ENCODE measurements at regions not wholly inside any gene's neighbourhood (a gene's known extent, or its start where the extent isn't known, plus 50 kb on each side); places are given as distances from the start of the nearest gene placed in this dataset.
"Not testable (repeated sequence)": the region's sequence is repeated elsewhere in the genome, so short reads cannot be mapped to it uniquely, and the experiment has no call there.

- H3K27ac Mint-ChIP-seq (ENCODE audit: unreplicated experiment) = no peak overlapping the region
- DNase-seq = no peak
- no peak overlapping the region for H3K4me3 Mint-ChIP-seq (ENCODE audit: unreplicated experiment)
- H3K9me3 Mint-ChIP-seq (ENCODE audit: unreplicated experiment) = no peaks in the 10 kb centered on the region
- no peaks in the 10 kb centered on the region for H3K36me3 Mint-ChIP-seq (ENCODE audit: unreplicated experiment)
- TF ChIP-seq CTCF (IDR thresholded peaks at IDR 0.05; ENCODE audit: partially characterized antibody, unreplicated experiment) = no peak
- peaks cover 4% of the 10 kb centered on the region for H3K27me3 Mint-ChIP-seq (ENCODE audit: unreplicated experiment)
- peaks cover 3% of the 10 kb centered on the region for H3K4me1 Mint-ChIP-seq (ENCODE audit: low read depth, unreplicated experiment)
These were observed 297.0 kb upstream of the AUTS2 start for GRCh38 chr7:69301253-69301652.

- Mint-ChIP-seq H3K27me3 (ENCODE audit: unreplicated experiment) (no peaks in the 10 kb centered on the region), H3K36me3 (ENCODE audit: unreplicated experiment) (peaks cover 5% of the 10 kb centered on the region), H3K4me3 (ENCODE audit: unreplicated experiment) (no peak overlapping the region), H3K27ac (ENCODE audit: unreplicated experiment) (no peak overlapping the region), H3K4me1 (ENCODE audit: low read depth, unreplicated experiment) (no peaks in the 10 kb centered on the region), H3K9me3 (ENCODE audit: unreplicated experiment) (no peaks in the 10 kb centered on the region)
- TF ChIP-seq CTCF (IDR thresholded peaks at IDR 0.05; ENCODE audit: partially characterized antibody, unreplicated experiment) = no peak
- DNase-seq = no peak
These were observed 288.7 kb upstream of the AUTS2 start for GRCh38 chr7:69309601-69310000.

GRCh38 chr7:69311489-69311888 is 286.8 kb upstream of the AUTS2 start:
- H3K4me1 Mint-ChIP-seq (ENCODE audit: low read depth, unreplicated experiment) = no peaks in the 10 kb centered on the region
- no peak overlapping the region for H3K27ac Mint-ChIP-seq (ENCODE audit: unreplicated experiment)
- H3K9me3 Mint-ChIP-seq (ENCODE audit: unreplicated experiment) = no peaks in the 10 kb centered on the region
- no peaks in the 10 kb centered on the region for H3K27me3 Mint-ChIP-seq (ENCODE audit: unreplicated experiment)
- no peak for DNase-seq
- H3K4me3 Mint-ChIP-seq (ENCODE audit: unreplicated experiment) = no peak overlapping the region
- TF ChIP-seq CTCF (IDR thresholded peaks at IDR 0.05; ENCODE audit: partially characterized antibody, unreplicated experiment) = no peak
- H3K36me3 Mint-ChIP-seq (ENCODE audit: unreplicated experiment) = peaks cover 5% of the 10 kb centered on the region

- not testable (repeated sequence) for H3K27me3 Mint-ChIP-seq (ENCODE audit: unreplicated experiment); H3K4me1 Mint-ChIP-seq (ENCODE audit: low read depth, unreplicated experiment); H3K9me3 Mint-ChIP-seq (ENCODE audit: unreplicated experiment); H3K4me3 Mint-ChIP-seq (ENCODE audit: unreplicated experiment); DNase-seq; H3K27ac Mint-ChIP-seq (ENCODE audit: unreplicated experiment); H3K36me3 Mint-ChIP-seq (ENCODE audit: unreplicated experiment)
These were observed 284.4 kb upstream of the AUTS2 start for GRCh38 chr7:69313852-69314251.

- H3K4me3 Mint-ChIP-seq (ENCODE audit: unreplicated experiment) = no peak overlapping the region
- H3K36me3 Mint-ChIP-seq (ENCODE audit: unreplicated experiment) = no peaks in the 10 kb centered on the region
- TF ChIP-seq CTCF (IDR thresholded peaks at IDR 0.05; ENCODE audit: partially characterized antibody, unreplicated experiment) = no peak
- no peak for DNase-seq
- H3K27ac Mint-ChIP-seq (ENCODE audit: unreplicated experiment) = no peak overlapping the region
- no peaks in the 10 kb centered on the region for H3K9me3 Mint-ChIP-seq (ENCODE audit: unreplicated experiment)
- H3K27me3 Mint-ChIP-seq (ENCODE audit: unreplicated experiment) = peaks cover 2% of the 10 kb centered on the region
- H3K4me1 Mint-ChIP-seq (ENCODE audit: low read depth, unreplicated experiment) = no peaks in the 10 kb centered on the region
These were observed 279.5 kb upstream of the AUTS2 start for GRCh38 chr7:69318794-69319193.

- H3K9me3 Mint-ChIP-seq (ENCODE audit: unreplicated experiment) = peaks cover 2% of the 10 kb centered on the region
- H3K4me3 Mint-ChIP-seq (ENCODE audit: unreplicated experiment) = no peak overlapping the region
- no peaks in the 10 kb centered on the region for H3K36me3 Mint-ChIP-seq (ENCODE audit: unreplicated experiment)
- TF ChIP-seq CTCF (IDR thresholded peaks at IDR 0.05; ENCODE audit: partially characterized antibody, unreplicated experiment) = no peak
- DNase-seq = no peak
- no peaks in the 10 kb centered on the region for H3K4me1 Mint-ChIP-seq (ENCODE audit: low read depth, unreplicated experiment)
- H3K27me3 Mint-ChIP-seq (ENCODE audit: unreplicated experiment) = peaks cover 4% of the 10 kb centered on the region
- H3K27ac Mint-ChIP-seq (ENCODE audit: unreplicated experiment) = no peak overlapping the region
These were observed 269.8 kb upstream of the AUTS2 start for GRCh38 chr7:69328516-69328915.
